OCI-LY3 (cell line): ENCODE measurements at regions not wholly inside any gene's neighbourhood (a gene's known extent, or its start where the extent isn't known, plus 50 kb on each side); places are given as distances from the start of the nearest gene placed in this dataset.
"Not testable (repeated sequence)": the region's sequence is repeated elsewhere in the genome, so short reads cannot be mapped to it uniquely, and the experiment has no call there.

Experiments used
- EZH2phosphoT487 ChIP-seq: fragments of 200-600 bp; shearing (Covaris generic); IDR thresholded peaks from 2 replicates; pipeline ENCODE4 v1.6.1; 2018; ENCODE audit warnings: antibody characterized with exemption, mixed run types, low read depth
- TF ChIP-seq, protein P1 (sequence below): fragments of 200-600, 300-600 bp; sonication (generic); IDR thresholded peaks from 2 replicates; pipeline ENCODE4 v1.5.1; 2014; ENCODE audit warnings: antibody characterized with exemption, low read length, low read depth

DNA sequence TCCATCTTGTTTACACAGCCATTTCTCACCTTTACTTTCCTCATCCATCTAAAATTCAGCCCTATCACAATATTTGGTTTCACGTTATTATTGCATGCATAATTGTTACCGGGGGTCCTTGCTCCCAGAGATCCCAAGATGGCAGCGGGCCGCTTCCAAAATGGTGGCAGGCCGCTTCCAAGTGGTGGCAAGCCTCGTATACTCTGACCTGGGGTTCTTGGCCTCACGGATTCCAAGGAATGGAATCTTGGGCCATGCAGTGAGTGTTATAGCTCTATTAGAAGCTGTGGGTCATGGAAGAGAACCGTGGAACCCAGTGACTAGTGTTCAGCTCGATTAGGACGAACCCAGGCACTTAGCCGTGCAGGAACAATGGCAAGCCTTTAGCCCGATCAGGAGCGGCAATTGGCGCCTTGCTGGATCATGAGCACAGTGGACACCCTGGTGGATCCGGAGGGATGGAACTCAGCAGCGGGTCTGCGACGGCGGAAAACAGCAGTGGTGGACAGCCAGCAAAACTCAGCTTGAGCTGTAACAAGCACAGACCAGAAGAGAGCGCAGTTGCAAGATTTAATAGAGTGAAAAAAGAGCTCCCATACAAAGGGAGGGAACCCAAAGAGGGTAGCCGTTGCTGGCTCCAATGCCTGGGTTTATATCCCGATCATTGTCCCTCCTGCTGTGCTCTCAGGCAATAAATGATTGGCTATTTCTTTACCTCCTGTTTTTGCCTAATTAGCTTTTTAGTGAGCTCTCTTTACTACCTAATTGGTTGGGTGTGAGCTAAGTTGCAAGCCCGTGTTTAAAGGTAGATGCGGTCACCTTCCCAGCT lies 756.2 kb upstream of the CTNND2 start:
- TF ChIP-seq, protein P1, sequence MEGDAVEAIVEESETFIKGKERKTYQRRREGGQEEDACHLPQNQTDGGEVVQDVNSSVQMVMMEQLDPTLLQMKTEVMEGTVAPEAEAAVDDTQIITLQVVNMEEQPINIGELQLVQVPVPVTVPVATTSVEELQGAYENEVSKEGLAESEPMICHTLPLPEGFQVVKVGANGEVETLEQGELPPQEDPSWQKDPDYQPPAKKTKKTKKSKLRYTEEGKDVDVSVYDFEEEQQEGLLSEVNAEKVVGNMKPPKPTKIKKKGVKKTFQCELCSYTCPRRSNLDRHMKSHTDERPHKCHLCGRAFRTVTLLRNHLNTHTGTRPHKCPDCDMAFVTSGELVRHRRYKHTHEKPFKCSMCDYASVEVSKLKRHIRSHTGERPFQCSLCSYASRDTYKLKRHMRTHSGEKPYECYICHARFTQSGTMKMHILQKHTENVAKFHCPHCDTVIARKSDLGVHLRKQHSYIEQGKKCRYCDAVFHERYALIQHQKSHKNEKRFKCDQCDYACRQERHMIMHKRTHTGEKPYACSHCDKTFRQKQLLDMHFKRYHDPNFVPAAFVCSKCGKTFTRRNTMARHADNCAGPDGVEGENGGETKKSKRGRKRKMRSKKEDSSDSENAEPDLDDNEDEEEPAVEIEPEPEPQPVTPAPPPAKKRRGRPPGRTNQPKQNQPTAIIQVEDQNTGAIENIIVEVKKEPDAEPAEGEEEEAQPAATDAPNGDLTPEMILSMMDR, result not testable (repeated sequence)
- TF ChIP-seq EZH2phosphoT487, result not testable (repeated sequence)
